Glutamatergic neuron (in vitro differentiated cells): ENCODE measurements at regions not wholly inside any gene's neighbourhood (a gene's known extent, or its start where the extent isn't known, plus 50 kb on each side); places are given as distances from the start of the nearest gene placed in this dataset.

Experiments used
- DNase-seq: peaks from one replicate; pipeline ENCODE4 v3.0.0; 2022
- H3K27ac Mint-ChIP-seq: one replicate; pipeline ENCODE4 v1.8.0; 2020; ENCODE audit warnings: mild to moderate bottlenecking, mixed read lengths, inconsistent platforms; ENCODE audit not compliant: unreplicated experiment
- H3K27me3 Mint-ChIP-seq: one replicate; pipeline ENCODE4 v1.8.0; 2020; ENCODE audit warnings: mild to moderate bottlenecking, moderate library complexity, mixed read lengths, inconsistent platforms; ENCODE audit not compliant: unreplicated experiment
- H3K36me3 Mint-ChIP-seq: one replicate; pipeline ENCODE4 v1.8.0; 2020; ENCODE audit warnings: mild to moderate bottlenecking, mixed read lengths, inconsistent platforms; ENCODE audit not compliant: unreplicated experiment
- H3K4me1 Mint-ChIP-seq: one replicate; pipeline ENCODE4 v1.8.0; 2020; ENCODE audit warnings: mild to moderate bottlenecking, low read depth, mixed read lengths, inconsistent platforms; ENCODE audit not compliant: unreplicated experiment
- H3K4me3 Mint-ChIP-seq: one replicate; pipeline ENCODE4 v1.8.0; 2020; ENCODE audit warnings: mild to moderate bottlenecking, mixed read lengths, inconsistent platforms; ENCODE audit not compliant: unreplicated experiment
- H3K9me3 Mint-ChIP-seq: one replicate; pipeline ENCODE4 v1.8.0; 2020; ENCODE audit warnings: mild to moderate bottlenecking, moderate library complexity, mixed read lengths, inconsistent platforms; ENCODE audit not compliant: unreplicated experiment
- CTCF ChIP-seq: fragments of 200-600 bp; sonication (generic); IDR thresholded peaks from one replicate; pipeline ENCODE4 v1.5.0; 2021; ENCODE audit not compliant: partially characterized antibody, unreplicated experiment

DNA sequence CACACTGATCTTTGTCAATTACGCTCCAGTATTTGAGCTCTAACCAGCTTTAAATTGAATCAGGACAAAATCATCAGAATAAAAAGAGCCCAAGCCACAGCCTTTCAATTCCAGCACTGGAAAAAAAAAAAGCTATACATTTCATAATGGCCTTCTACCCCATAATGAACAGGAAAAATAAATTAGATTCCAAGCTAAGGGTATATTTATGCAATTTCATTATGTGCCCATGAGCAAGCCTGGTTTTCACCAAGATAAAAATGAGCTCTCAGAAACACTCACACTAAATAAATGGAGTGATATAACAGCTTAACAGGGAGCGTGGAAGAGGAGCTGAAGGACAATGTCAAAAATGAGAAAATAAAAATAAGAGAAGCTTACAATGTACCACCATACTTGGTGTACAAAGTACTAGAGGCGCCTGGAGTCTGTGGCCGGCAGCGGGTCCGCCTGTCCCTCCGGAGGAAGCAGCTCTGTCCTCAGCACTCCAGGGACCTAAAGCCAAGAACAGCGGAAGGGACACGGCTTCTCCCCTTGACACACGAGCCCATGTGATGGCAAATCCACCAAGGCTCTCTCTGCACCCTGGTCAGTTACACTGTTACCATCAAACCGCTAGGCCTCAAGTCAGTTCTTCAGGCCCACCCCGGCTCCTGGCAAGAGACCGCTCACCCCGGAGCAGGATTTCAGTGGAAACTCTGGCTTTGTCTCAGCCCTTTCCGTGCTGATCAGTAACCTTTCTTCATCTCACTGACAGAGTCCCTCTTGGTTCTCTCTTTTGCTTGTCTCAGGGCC lies 69.6 kb downstream of the RBFOX3 start:
- H3K9me3 Mint-ChIP-seq = peaks cover 9% of the 10 kb centered on the region
- H3K27ac Mint-ChIP-seq = peak overlapping the region; percentile 65
- no peak overlapping the region for H3K4me3 Mint-ChIP-seq
- no peaks in the 10 kb centered on the region for H3K36me3 Mint-ChIP-seq
- no peak for DNase-seq
- H3K4me1 Mint-ChIP-seq = peaks cover 40% of the 10 kb centered on the region
- TF ChIP-seq CTCF = no peak
- H3K27me3 Mint-ChIP-seq = peaks cover 6% of the 10 kb centered on the region

GRCh38 chr17:79539944-79540705 lies 70.7 kb downstream of the RBFOX3 start:
- H3K4me1 Mint-ChIP-seq = peaks cover 32% of the 10 kb centered on the region

GRCh38 chr17:79538291-79538690 lies 72.6 kb downstream of the RBFOX3 start:
- H3K4me1 Mint-ChIP-seq = peaks cover 24% of the 10 kb centered on the region
- DNase-seq = no peak
- no peak overlapping the region for H3K27ac Mint-ChIP-seq
- H3K4me3 Mint-ChIP-seq = no peak overlapping the region
- H3K9me3 Mint-ChIP-seq = peaks cover 6% of the 10 kb centered on the region
- H3K27me3 Mint-ChIP-seq = peaks cover 10% of the 10 kb centered on the region
- TF ChIP-seq CTCF = no peak
- H3K36me3 Mint-ChIP-seq = no peaks in the 10 kb centered on the region

More at GRCh38 chr17:79539944-79540705, 70.7 kb downstream of the RBFOX3 start:
- Mint-ChIP-seq H3K27me3 (peaks cover 6% of the 10 kb centered on the region), H3K27ac (no peak overlapping the region), H3K4me3 (no peak overlapping the region), H3K36me3 (no peaks in the 10 kb centered on the region), H3K9me3 (peaks cover 5% of the 10 kb centered on the region)
- TF ChIP-seq CTCF = no peak
- no peak for DNase-seq

DNA sequence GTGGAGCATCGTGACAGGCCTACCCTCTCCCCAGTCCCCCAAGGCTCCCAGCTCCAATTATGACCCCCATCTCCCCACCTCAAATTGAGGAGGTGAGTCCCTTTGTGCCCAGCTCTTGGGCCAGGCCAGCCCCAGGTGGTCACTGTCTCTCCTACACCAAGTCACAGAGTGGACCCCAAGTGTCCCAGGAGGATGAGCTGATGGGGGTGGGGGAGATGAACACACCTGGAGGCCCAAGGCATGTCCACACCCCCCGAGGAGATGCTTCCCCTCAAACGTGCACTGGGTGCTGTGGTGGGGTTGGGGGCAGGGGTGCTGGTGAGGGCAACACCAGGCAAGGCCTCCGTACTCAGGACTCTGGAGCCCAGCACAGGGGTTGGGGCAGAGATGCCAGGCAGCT lies 73.2 kb downstream of the RBFOX3 start:
- H3K4me3 Mint-ChIP-seq = no peak overlapping the region
- no peak for TF ChIP-seq CTCF

DNA sequence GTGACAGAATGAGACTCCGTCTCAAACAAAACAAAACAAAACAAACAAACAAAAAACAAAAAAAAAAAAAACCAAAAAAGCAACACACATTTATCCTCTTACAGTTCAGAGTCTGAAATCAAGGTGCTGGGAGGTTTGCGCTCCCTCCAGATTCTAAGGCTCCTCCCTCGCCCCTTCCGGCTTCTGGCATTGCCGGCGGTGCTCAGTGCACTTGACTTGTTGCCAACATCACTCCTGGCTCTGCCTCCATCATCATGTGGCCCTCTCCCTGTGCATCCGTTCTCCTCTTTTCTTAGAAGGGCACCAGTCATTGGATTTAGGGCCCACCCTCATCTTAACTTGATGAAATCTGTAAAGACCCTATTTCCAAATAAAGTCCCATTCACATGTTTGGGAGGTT lies 73.8 kb downstream of the RBFOX3 start:
- no peak for DNase-seq
- no peak overlapping the region for H3K4me3 Mint-ChIP-seq
- H3K27ac Mint-ChIP-seq = no peak overlapping the region
- H3K36me3 Mint-ChIP-seq = no peaks in the 10 kb centered on the region
- peaks cover 25% of the 10 kb centered on the region for H3K4me1 Mint-ChIP-seq
- H3K9me3 Mint-ChIP-seq = peaks cover 8% of the 10 kb centered on the region
- no peak for TF ChIP-seq CTCF
- H3K27me3 Mint-ChIP-seq = peaks cover 10% of the 10 kb centered on the region

More for the DNA sequence above, 73.2 kb downstream of the RBFOX3 start:
- Mint-ChIP-seq H3K9me3 (peaks cover 8% of the 10 kb centered on the region), H3K27me3 (peaks cover 10% of the 10 kb centered on the region), H3K4me1 (peaks cover 27% of the 10 kb centered on the region), H3K27ac (no peak overlapping the region), H3K36me3 (no peaks in the 10 kb centered on the region)
- DNase-seq = no peak
